Heart left ventricle (tissue), 16 donors: ENCODE measurements at regions not wholly inside any gene's neighbourhood (a gene's known extent, or its start where the extent isn't known, plus 50 kb on each side); places are given as distances from the start of the nearest gene placed in this dataset.

Experiments
- ATAC-seq, 4 donors: fragments of 200-7000 bp; cut with Tn5 transposase; one replicate each; pipeline ENCODE4 v1.9.1; 2020 to 2022; ENCODE audit warnings: moderate library complexity in 4 of 4, mild to moderate bottlenecking in 3 of 4, moderate number of reproducible peaks in 1 of 4
- DNase-seq, 5 donors: peaks; one replicate each; pipeline ENCODE4 v3.0.0-alpha.2; 2020
- H3K27ac ChIP-seq, 12 donors: fragments of 200-600 bp; sonication (generic) in 4 of 12; one replicate each; pipeline versions ENCODE4 v1.5.0 to v1.8.0; 2016 to 2022; ENCODE audit warnings: mild to moderate bottlenecking in 2 of 12
- H3K27me3 ChIP-seq, 9 donors: fragments of 200-600 bp; sonication (generic) in 2 of 9; one replicate each; pipeline versions ENCODE4 v1.5.1 to v1.8.0; 2016 to 2022; ENCODE audit warnings: mild to moderate bottlenecking in 3 of 9
- H3K36me3 ChIP-seq, 9 donors: fragments of 200-600 bp; sonication (generic) in 2 of 9; one replicate each; pipeline versions ENCODE4 v1.5.0 to v1.8.0; 2018 to 2022; ENCODE audit warnings: mild to moderate bottlenecking in 2 of 9
- H3K4me1 ChIP-seq, 12 donors: fragments of 200-600 bp; sonication (generic) in 4 of 12; one replicate each; pipeline versions ENCODE4 v1.5.0 to v1.8.0; 2016 to 2022; ENCODE audit warnings: mild to moderate bottlenecking in 3 of 12
- H3K4me3 ChIP-seq, 12 donors: fragments of 200-600 bp; sonication (generic) in 4 of 12; one replicate each; pipeline versions ENCODE4 v1.5.0 to v1.8.0; 2017 to 2022; ENCODE audit warnings: mild to moderate bottlenecking in 9 of 12, moderate library complexity in 4 of 12
- H3K9me3 ChIP-seq, 12 donors: fragments of 200-600 bp; sonication (generic) in 4 of 12; one replicate each; pipeline versions ENCODE4 v1.5.0 to v1.8.0; 2016 to 2022; ENCODE audit warnings: mild to moderate bottlenecking in 1 of 12
- CTCF ChIP-seq, 12 donors: fragments of 200-600 bp; sonication (generic) in 4 of 12; IDR thresholded peaks; one replicate each; pipeline versions ENCODE4 v1.5.0 to v1.8.0; 2018 to 2022; ENCODE audit warnings: antibody characterized with exemption in 12 of 12, mild to moderate bottlenecking in 5 of 12
- POLR2A ChIP-seq, 2 donors: fragments of 450-650 bp; IDR thresholded peaks; one replicate each; pipeline ENCODE4 v1.6.1; 2017; ENCODE audit warnings: antibody characterized with exemption in 2 of 2, mild to moderate bottlenecking in 2 of 2, moderate library complexity in 2 of 2
- WGBS, 4 donors: extraction: QIAGEN DNeasy Blood & Tissue Kit in 2 of 4; methylation state at CpG; one replicate each; pipeline versions ENCODE4 v1.1.5 to v1.1.7; 2013 to 2018; 5-methylcytosine and 5-hydroxymethylcytosine counted together
- intact Hi-C, 10 donors: fragments of 100-400 bp; cut with DNase I; formaldehyde crosslinking; loops; one replicate each; pipeline versions ENCODE4 v1.11.1 to v1.14.2; 2022
- donor health status: ischemic (EF 13 %, LVEDD 7.1; RV severe dilation, severe dysfunction).
- donor health status: healthy with polysubstance abuse.
- donor health status: DM: no; HTN: yes; CAD: no.
- donor health status: DM: no; HTN: no; CAD: no.
- donor health status: ischemic (EF 25% LVEDD 6.9; RV normal size, moderate dysfunction).
- donor health status: ischemic (EF 25% LVEDD 5.7; RV mildly dilated, moderate dysfunction).
- donor health status: healthy.
- donor health status: DM: yes; HTN: yes; CAD: no.
- donor health status: ischemic (EF 35%, LVEDD 5.7; RV mildly dilated, moderate dysfunction).
- donor health status: nonischemic (EF 11% LVEDD 7.7; RV severe dilation, severe dysfunction).
- donor health status: DM: yes; HTN: yes; CAD: no.
- donor health status: PGD.
- donor health status: ischemic (EF 29% LVEDD 5.4; RV normal size, mild dysfunction).
- donor health status: nonischemic (EF 23%, LVEDD 6.1; RV moderate dilation, normal function).

DNA sequence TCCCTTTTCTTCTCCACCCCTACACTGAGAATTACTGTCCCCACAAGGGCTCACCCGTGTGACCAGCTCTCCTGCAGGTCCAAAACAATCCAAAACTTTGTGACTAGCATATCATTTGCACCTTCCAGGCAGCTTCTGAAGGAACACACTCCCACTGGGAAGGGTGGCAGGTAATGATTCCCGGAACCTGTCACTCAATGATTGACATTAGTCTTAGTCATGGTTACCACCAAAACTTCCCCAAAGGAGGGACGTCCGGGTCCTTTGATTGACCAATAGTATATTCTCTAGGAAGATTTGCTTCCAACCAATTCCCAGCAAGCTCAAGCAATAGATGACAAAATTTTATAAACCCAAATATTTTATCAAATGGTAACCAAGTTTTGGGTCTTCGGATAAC is 127.7 kb upstream of the MYLIP start:
- intact Hi-C loops = no loop called here
- DNase-seq = no peak
- H3K27me3 ChIP-seq = no peaks in the 10 kb centered on the region
- no peaks in the 10 kb centered on the region for H3K9me3 ChIP-seq
- WGBS, 4 donors = 84 to 97% (median 96%) methylated on average over 5 of the region's 5 CpGs
- no peaks in the 10 kb centered on the region for H3K36me3 ChIP-seq
- no peak overlapping the region for H3K4me3 ChIP-seq
- H3K4me1 ChIP-seq = peaks cover 0 to 24% (median 8%) of the 10 kb centered on the region in 12 donors
- ATAC-seq = no peak
- no peak overlapping the region for H3K27ac ChIP-seq
- no peak for TF ChIP-seq CTCF (IDR thresholded peaks at IDR 0.05)
- TF ChIP-seq POLR2A (IDR thresholded peaks at IDR 0.05) = no peak

- no peaks in the 10 kb centered on the region for H3K36me3 ChIP-seq
- H3K4me3 ChIP-seq = no peak overlapping the region
- no peaks in the 10 kb centered on the region for H3K9me3 ChIP-seq
- ATAC-seq = no peak
- peaks cover 0 to 24% (median 7%) of the 10 kb centered on the region in 12 donors for H3K4me1 ChIP-seq
- no peak for DNase-seq
- intact Hi-C loops = loop anchor here in 1 of 10 donors (5.0 kb wide), 1 partner anchor 128 kb away; the partner anchor contains the start of gene MYLIP
- H3K27ac ChIP-seq = no peak overlapping the region
- no peak for TF ChIP-seq POLR2A (IDR thresholded peaks at IDR 0.05)
- TF ChIP-seq CTCF (IDR thresholded peaks at IDR 0.05) = no peak
- no peaks in the 10 kb centered on the region for H3K27me3 ChIP-seq
- 92 to 99% (median 95%) methylated on average over 4 of the region's 4 CpGs for WGBS, 4 donors
These were observed 129.7 kb upstream of the MYLIP start for GRCh38 chr6:15999201-15999600.

GRCh38 chr6:15997586-15998388 is 131.1 kb upstream of the MYLIP start:
- no peak for DNase-seq
- no peak for TF ChIP-seq CTCF (IDR thresholded peaks at IDR 0.05)
- no peak for TF ChIP-seq POLR2A (IDR thresholded peaks at IDR 0.05)
- intact Hi-C loops = loop anchor here in 1 of 10 donors (5.0 kb wide), 1 partner anchor 130 kb away; the partner anchor contains the start of gene MYLIP
- Histone ChIP-seq H3K4me3 (no peak overlapping the region), H3K4me1 (peaks cover 0 to 25% (median 9%) of the 10 kb centered on the region in 12 donors), H3K36me3 (no peaks in the 10 kb centered on the region), H3K27me3 (no peaks in the 10 kb centered on the region), H3K9me3 (no peaks in the 10 kb centered on the region), H3K27ac (no peak overlapping the region)
- WGBS, 4 donors = 44 to 79% (median 70%) methylated on average over 6 of the region's 6 CpGs
- no peak for ATAC-seq

DNA sequence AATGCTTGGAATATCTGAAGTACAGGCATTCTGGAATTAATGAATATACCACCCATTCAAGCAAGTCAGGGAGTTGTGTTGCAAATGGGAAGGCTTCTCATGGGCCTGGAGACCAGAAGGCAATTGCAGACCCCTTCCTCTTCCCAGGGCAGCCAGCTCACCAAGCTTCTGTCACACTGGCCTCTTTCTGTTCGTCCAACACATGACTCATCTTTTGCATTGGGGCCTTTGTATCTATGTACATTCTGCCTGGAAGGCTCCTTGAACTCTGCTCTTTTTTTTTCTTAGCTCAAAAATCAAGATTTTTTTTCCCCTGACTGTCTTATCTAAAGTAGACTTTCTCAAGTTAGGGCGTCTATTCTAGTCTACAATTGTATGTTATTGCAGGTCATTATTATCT is 132.9 kb upstream of the MYLIP start:
- Histone ChIP-seq H3K36me3 (no peaks in the 10 kb centered on the region), H3K4me3 (no peak overlapping the region), H3K9me3 (no peaks in the 10 kb centered on the region), H3K4me1 (peaks cover 0 to 25% (median 9%) of the 10 kb centered on the region in 12 donors), H3K27me3 (no peaks in the 10 kb centered on the region), H3K27ac (peak overlapping the region in 10 of 12 donors; percentile 11 to 82 (median 54))
- intact Hi-C loops = loop anchor here in 1 of 10 donors (5.0 kb wide), 1 partner anchor 131 kb away; the partner anchor contains the start of gene MYLIP
- DNase-seq (no peak), ATAC-seq (no peak)
- no peak for TF ChIP-seq POLR2A (IDR thresholded peaks at IDR 0.05)
- TF ChIP-seq CTCF (IDR thresholded peaks at IDR 0.05) = no peak
- WGBS, 4 donors = 68 to 86% (median 75%) methylated on average over 2 of the region's 2 CpGs
